Mammary epithelial cell (primary cell): ENCODE measurements at regions not wholly inside any gene's neighbourhood (a gene's known extent, or its start where the extent isn't known, plus 50 kb on each side); places are given as distances from the start of the nearest gene placed in this dataset.

Source experiments
- CTCF ChIP-seq, 2 donors: IDR thresholded peaks in 1 of 2; conservative IDR thresholded peaks in 1 of 2; 2 replicates each; pipeline ENCODE4 v1.5.1; 2011 to 2012; ENCODE audit warnings: inconsistent platforms in 2 of 2, low read length in 2 of 2, mild to moderate bottlenecking in 2 of 2, control low read depth in 1 of 2, low read depth in 1 of 2; ENCODE audit not compliant: insufficient read depth in 1 of 2; ENCODE audit errors: extremely low read depth in 1 of 2
- EZH2 ChIP-seq: IDR thresholded peaks from 2 replicates; pipeline ENCODE4 v1.6.1; 2012; ENCODE audit warnings: low read length, inconsistent platforms, borderline replicate concordance

DNA sequence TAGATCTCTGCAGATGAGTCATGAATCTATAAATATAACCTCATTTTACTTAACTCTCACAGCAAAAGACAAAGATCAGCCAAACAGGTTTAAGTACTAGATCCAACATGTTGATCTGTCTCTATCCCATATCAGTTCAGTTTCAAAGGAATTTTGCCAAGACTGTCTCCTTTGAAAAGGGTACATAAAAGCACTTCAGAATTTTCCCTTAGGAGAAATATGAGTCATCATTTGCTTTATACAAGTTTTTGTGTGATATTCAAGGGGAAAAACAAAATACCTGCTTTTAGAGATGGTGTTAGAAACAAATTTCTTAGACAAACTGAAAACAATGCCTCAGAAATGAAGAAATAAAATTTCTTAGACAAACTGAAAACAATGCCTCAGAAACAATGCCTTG, 73.5 kb upstream of the LRRC7 start:
- TF ChIP-seq CTCF (conservative IDR thresholded peaks at IDR 0.05 in 1 of 2, IDR thresholded peaks at IDR 0.05 in 1 of 2; ENCODE audit: extremely low read depth in 1 of 2, insufficient read depth in 1 of 2, low read depth in 1 of 2, low read length in 2 of 2) (no peak), EZH2 (no peak)
